Stimulated activated naive CD8-positive, alpha-beta T cell treated with anti-CD3 and anti-CD28 coated beads, Interleukin-15, Interleukin-2, amounts not matched to agents 100 ng/mL and 50 ng/mL, for 24 hours (primary cell): ENCODE measurements at regions not wholly inside any gene's neighbourhood (a gene's known extent, or its start where the extent isn't known, plus 50 kb on each side); places are given as distances from the start of the nearest gene placed in this dataset.

Source experiments
- H3K27ac Mint-ChIP-seq: one replicate; pipeline ENCODE4 v1.8.0; 2021; ENCODE audit warnings: mild to moderate bottlenecking, mixed read lengths
- H3K27me3 Mint-ChIP-seq: one replicate; pipeline ENCODE4 v1.8.0; 2021; ENCODE audit warnings: mixed read lengths
- H3K36me3 Mint-ChIP-seq: one replicate; pipeline ENCODE4 v1.8.0; 2021; ENCODE audit warnings: low read depth, mixed read lengths
- H3K4me1 Mint-ChIP-seq: one replicate; pipeline ENCODE4 v1.8.0; 2021; ENCODE audit warnings: low read depth, mixed read lengths
- H3K4me3 Mint-ChIP-seq: one replicate; pipeline ENCODE4 v1.8.0; 2021; ENCODE audit warnings: mild to moderate bottlenecking, mixed read lengths
- H3K9me3 Mint-ChIP-seq: one replicate; pipeline ENCODE4 v1.8.0; 2021; ENCODE audit warnings: mixed read lengths

DNA sequence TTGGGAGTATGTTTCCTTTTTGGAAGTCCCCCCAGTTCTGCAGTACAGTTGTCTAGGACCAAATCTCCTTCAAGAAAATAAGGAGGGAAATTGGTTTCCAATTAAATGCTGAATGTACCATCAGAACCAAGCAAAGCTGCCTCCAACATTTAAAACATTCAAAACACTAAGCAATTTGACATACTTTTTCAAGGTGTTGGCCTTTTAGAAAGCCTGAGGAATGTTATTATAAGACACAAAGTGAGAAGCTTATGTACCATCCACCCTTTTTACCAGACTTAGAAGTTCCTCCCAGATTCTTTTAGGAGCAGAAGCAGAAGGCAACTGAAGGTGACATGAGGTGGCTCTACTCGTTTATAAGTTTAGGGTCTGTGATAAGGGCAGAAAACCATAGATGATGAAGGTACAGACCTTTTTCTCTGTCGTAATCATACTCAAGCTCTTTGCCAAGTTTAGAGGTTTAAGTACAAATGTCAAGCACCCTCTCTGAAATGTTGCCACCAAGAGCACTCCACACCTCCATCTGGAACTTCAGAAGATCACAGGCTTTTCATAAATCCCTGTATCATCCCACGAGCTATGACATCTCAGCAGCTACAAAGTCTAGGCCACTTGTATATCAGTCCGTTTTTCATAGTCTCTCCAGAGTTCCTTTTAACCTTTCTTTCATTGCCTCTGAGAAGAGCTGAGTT lies 282.5 kb upstream of the THBS1 start:
- Mint-ChIP-seq H3K4me1 (no peaks in the 10 kb centered on the region), H3K27me3 (peaks cover 41% of the 10 kb centered on the region), H3K27ac (no peak overlapping the region), H3K4me3 (no peak overlapping the region), H3K36me3 (no peaks in the 10 kb centered on the region), H3K9me3 (no peaks in the 10 kb centered on the region)

DNA sequence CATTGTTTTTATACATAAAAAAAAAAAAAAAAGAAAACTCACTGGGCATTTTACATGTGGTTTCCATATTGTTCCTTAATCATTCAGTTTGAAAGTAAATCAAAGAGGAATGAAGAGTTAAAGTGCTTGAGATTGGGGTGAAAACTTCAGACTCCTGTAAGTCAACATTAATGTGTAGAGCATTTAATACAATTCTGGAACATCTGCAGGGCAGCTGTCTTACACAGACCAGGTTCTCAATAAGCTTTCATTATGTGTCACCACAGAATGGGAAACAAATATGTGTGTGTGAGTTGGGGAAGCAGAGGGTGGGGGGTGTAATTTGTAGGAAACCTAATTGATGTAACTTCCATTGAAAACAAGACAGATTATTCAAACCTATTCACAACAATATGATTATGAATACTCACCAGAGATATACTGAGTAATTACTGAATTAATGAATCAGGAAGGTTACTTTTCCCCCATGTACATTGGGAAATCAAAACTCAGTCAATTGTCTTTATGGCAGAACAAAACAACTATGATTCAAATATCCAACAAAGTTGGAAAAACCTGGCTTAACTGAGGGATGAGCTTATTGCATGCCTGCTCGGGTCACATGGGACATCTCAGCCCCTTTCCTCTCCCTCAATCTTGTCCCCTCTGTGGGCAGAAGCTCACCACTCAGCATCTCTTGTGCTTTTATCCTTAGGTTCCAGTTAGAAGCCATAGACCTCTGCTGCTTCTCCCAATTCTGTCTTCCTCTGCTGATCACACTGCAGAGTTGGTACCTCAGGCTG lies 281.2 kb upstream of the THBS1 start:
- H3K4me1 Mint-ChIP-seq, result no peaks in the 10 kb centered on the region
- peaks cover 36% of the 10 kb centered on the region for H3K27me3 Mint-ChIP-seq
- no peak overlapping the region for H3K4me3 Mint-ChIP-seq
- H3K36me3 Mint-ChIP-seq, result no peaks in the 10 kb centered on the region
- no peaks in the 10 kb centered on the region for H3K9me3 Mint-ChIP-seq
- H3K27ac Mint-ChIP-seq, result no peak overlapping the region

DNA sequence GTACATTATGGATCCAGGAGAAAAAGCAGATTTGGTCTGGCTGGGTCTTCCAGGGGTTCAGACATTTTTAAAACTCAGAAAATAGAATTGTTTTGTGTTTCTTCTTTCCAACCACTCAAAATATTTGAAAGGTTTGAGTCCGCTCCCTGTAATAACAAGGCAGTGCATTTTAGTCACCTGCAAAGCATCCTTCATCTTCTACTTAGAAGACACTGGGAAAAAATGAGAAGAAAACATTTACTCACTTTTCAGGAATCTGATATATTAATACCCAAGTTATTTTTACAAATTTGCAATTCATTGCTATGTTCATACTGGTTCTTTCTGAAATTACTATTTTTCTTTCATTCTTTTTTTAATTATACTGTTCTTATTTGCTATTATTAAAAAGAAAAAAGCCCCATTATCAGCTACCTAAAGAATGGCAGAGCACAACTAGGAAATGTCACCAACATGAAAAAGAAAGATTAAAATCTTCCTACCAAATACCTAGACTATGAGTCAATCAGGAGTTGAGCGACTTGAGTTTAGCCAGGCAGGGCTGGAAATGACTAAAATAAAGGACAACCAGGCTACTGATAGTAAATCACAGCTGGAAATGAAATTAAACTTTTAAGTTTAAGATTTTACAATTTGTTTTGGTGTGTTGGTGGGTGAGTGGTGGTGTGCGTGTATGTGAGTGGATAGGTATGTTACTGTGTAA lies 280.3 kb upstream of the THBS1 start:
- no peaks in the 10 kb centered on the region for H3K9me3 Mint-ChIP-seq
- peaks cover 34% of the 10 kb centered on the region for H3K27me3 Mint-ChIP-seq
- no peaks in the 10 kb centered on the region for H3K36me3 Mint-ChIP-seq
- H3K4me3 Mint-ChIP-seq, result no peak overlapping the region
- H3K27ac Mint-ChIP-seq, result no peak overlapping the region
- no peaks in the 10 kb centered on the region for H3K4me1 Mint-ChIP-seq

DNA sequence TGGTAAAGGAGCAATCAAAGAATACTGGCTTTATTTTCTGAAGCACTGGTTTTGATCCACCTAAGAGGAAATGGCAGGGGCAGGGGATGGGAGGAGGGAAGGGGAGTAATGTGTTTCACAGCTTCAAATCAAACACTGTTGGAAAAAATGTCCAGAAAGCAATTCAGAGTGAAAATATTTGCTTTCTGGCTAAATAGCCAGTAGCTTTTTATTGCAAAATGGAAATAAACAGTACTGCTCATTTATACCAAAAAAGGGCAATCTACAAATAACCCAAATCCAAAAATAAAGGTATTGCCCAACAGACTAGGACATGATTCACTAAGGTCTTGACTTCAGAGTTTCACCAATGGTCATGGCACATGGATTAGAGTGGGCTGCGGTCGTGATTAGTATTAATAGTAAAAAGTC lies 279.3 kb upstream of the THBS1 start:
- Mint-ChIP-seq H3K4me3 (no peak overlapping the region), H3K9me3 (no peaks in the 10 kb centered on the region), H3K4me1 (no peaks in the 10 kb centered on the region), H3K27ac (no peak overlapping the region), H3K27me3 (peaks cover 32% of the 10 kb centered on the region), H3K36me3 (no peaks in the 10 kb centered on the region)

DNA sequence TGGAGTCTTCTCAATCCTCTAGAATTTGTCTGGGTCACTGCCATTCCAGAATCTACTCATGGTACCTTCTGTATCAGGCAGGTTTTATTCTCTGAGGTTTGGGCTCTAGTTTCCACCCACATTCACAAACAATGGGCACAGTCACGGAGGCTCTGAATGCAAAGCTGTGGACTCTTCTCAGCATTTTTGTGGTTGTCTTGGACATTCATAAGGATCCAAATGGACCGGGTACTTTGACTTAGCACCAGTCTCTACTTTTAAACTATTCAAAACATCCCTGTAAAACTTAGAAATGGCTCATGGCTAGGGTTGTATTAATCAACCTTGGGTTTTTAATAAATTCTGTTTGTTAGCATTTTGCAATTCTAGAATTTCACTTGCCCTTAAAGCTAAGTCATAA lies 277.9 kb upstream of the THBS1 start:
- Mint-ChIP-seq H3K4me1 (no peaks in the 10 kb centered on the region), H3K4me3 (no peak overlapping the region)

DNA sequence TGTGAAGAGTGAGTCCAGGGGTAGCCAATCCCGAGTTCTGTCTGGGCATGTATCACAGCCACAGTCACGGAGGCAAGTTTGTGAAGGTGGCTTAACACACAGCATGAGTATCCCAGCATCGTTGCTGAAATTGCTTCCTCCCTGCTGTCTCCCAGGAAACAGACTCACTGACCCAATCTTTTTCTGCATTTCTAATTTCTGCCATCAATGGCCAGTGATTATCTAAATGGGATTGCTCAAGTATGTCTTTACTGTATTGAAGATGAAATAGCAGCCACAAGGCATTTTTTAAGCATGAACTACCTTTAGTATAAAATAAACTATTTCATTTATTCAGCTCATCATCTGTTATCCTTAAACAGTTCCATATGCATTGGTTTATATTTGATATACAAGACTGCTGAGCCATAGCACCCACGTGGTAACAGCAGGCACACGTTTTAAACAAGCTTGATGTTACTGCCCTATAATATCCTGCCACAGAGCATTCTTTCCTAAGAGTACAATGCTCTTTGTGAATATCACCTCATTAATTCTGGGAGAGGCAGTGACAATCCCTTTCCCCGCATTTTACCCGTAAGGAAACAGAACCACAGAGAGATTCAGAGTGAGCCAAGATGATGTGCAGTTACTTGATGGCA lies 276.6 kb upstream of the THBS1 start:
- Mint-ChIP-seq H3K27ac (no peak overlapping the region), H3K36me3 (no peaks in the 10 kb centered on the region), H3K4me3 (no peak overlapping the region), H3K9me3 (no peaks in the 10 kb centered on the region), H3K27me3 (peaks cover 35% of the 10 kb centered on the region), H3K4me1 (no peaks in the 10 kb centered on the region)

More for the DNA sequence above, 277.9 kb upstream of the THBS1 start:
- Mint-ChIP-seq H3K27me3 (peaks cover 37% of the 10 kb centered on the region), H3K27ac (no peak overlapping the region), H3K9me3 (no peaks in the 10 kb centered on the region), H3K36me3 (no peaks in the 10 kb centered on the region)

DNA sequence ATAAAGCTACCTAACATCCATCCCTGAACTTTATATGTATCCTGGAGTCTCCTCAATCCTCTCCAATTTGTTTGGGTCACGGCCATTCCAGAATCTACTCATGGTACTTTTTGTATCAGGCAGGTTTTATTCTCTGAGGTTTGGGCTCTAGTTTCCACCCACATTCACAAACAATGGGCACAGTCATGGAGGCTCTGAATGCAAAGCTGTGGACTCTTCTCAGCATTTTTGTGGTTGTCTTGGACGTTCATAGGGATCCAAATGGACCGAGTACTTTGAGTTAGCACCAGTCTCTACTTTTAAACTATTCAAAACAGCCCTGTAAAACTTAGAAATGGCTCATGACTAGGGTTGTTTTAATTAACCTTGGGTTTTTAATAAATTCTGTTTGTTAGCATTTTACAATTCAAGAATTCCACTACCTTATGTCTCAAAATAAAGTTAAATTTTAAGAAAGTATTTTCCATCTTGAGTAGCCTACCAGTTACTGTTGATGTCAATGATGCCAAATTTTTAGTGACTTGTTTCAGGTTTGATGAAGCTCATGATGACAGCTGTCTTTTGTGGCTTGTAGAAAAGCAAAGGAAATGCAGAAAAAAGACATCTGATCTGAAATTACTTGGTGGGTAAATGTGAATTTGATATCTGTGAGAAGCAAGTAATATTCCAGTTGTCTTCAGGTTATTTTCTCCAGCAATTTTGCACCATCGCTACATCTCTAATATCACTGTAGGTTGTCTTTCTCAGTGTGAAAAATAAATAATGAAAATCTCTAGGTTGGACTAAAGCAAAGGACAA lies 275.7 kb upstream of the THBS1 start:
- Mint-ChIP-seq H3K4me1 (no peaks in the 10 kb centered on the region), H3K27me3 (peaks cover 27% of the 10 kb centered on the region), H3K27ac (no peak overlapping the region)

DNA sequence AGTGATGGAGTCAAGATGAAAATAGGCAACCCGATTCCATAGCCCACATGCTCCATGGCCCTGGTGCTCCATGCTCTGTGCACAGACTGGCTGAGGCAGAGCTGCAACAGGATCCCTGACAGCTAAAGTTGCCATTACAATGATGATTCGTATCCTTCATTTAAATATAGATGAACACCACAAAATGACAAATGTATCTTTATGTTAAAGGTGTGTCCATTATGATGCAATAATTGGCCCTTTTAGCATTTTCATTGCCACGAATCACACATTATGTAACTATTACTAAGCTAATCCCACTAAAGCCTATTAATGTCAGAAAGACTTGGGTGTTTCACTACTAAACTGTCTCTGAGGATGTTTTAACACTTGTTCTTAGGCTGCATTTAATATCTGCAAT lies 270.2 kb upstream of the THBS1 start:
- Mint-ChIP-seq H3K27me3 (peaks cover 13% of the 10 kb centered on the region), H3K4me1 (no peaks in the 10 kb centered on the region), H3K9me3 (no peaks in the 10 kb centered on the region)

More for the DNA sequence above, 275.7 kb upstream of the THBS1 start:
- Mint-ChIP-seq H3K4me3 (no peak overlapping the region), H3K9me3 (no peaks in the 10 kb centered on the region), H3K36me3 (no peaks in the 10 kb centered on the region)

DNA sequence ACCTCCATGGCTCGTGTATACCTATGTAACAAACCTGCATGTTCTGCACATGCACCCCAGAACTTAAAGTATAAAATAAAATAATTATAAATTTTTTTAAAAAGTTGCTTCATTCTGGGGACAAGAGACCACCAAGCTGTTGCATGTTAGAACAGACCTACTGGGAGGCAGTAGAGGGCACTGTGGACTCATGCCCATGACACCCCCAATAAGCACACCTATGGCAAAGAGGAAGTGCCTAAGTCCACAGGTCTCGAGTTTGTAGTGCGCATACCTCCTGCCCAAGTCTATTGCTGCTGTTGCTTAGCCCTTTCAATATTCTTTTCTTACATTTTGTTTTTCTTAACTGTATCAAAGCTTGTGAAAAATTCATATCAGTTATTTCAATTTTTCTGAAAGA lies 267.9 kb upstream of the THBS1 start:
- H3K4me3 Mint-ChIP-seq, result no peak overlapping the region
- H3K36me3 Mint-ChIP-seq, result no peaks in the 10 kb centered on the region
- peaks cover 2% of the 10 kb centered on the region for H3K27me3 Mint-ChIP-seq
- no peaks in the 10 kb centered on the region for H3K4me1 Mint-ChIP-seq
- no peaks in the 10 kb centered on the region for H3K9me3 Mint-ChIP-seq
- no peak overlapping the region for H3K27ac Mint-ChIP-seq

More for the DNA sequence above, 270.2 kb upstream of the THBS1 start:
- no peaks in the 10 kb centered on the region for H3K36me3 Mint-ChIP-seq
- no peak overlapping the region for H3K4me3 Mint-ChIP-seq
- H3K27ac Mint-ChIP-seq, result no peak overlapping the region

DNA sequence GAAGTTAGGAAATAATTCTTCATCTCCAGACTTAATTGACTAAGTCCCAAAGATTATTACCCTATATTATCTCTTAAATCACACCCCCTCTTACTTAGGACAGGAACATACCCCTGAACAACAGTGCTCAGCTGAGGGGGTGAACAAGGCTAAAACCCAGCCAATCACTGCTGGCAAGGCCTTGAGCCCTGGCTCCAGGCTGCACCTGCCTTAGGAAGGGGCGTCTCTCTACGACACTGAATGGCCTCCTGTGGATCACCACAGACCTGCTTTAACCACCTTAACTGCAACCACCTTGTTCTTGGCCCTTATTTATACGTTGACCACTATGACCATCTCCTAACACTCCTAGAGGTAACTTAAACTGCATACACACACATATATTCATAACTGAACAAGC lies 267.4 kb upstream of the THBS1 start:
- H3K36me3 Mint-ChIP-seq, result no peaks in the 10 kb centered on the region
- no peak overlapping the region for H3K4me3 Mint-ChIP-seq
- no peaks in the 10 kb centered on the region for H3K9me3 Mint-ChIP-seq
- no peak overlapping the region for H3K27ac Mint-ChIP-seq
- no peaks in the 10 kb centered on the region for H3K4me1 Mint-ChIP-seq
- H3K27me3 Mint-ChIP-seq, result peaks cover 6% of the 10 kb centered on the region

DNA sequence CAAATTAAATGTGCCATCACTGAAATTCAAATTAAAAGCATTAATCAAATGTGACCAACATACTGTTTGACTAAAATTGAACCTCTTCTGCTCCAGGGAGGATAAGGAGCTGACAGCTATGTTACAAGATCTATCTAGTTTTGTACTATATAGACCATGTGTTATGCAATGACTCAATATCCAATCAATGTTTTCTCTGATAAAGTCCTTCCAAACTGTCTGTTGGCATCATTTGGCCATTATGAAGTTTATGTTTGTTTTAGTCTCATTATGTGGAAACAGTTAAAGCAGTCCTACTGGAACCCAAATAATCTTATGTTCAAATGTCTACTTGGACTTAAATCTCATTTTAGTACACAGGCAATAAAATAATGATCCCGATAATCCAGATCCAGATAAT lies 267.0 kb upstream of the THBS1 start:
- Mint-ChIP-seq H3K27ac (no peak overlapping the region), H3K36me3 (no peaks in the 10 kb centered on the region), H3K27me3 (peaks cover 6% of the 10 kb centered on the region), H3K9me3 (no peaks in the 10 kb centered on the region), H3K4me3 (no peak overlapping the region), H3K4me1 (no peaks in the 10 kb centered on the region)

DNA sequence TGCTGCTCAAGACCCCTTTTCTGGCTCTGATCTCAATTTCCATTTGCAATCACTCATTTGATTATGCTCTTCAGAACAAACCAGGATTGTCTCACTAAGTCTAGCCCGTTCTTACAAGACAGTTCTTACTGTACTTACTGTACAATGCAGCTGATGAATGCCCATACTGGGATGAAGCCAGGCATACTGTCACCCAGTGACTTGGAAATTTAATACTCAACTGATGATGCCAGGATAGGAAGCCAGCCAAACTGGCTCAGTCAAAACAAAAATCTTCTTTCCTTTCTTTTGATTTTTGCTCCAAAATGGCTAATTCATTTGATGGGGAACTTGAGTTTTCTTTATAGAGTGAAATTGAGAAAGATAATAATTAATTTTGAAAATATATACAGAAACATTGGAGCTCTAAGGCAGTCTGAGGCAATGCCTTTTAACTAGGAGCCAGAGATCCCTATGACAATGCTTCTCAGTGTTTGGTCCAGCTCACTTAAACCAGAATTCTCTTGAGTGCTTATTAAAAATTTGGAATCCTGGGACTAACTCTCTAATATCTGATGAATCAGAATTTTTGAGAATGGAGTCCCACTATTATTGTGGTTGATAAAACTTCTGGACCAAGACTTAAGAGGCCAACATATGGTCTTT lies 265.6 kb upstream of the THBS1 start:
- no peaks in the 10 kb centered on the region for H3K9me3 Mint-ChIP-seq
- no peak overlapping the region for H3K27ac Mint-ChIP-seq
- peaks cover 6% of the 10 kb centered on the region for H3K27me3 Mint-ChIP-seq
- no peaks in the 10 kb centered on the region for H3K36me3 Mint-ChIP-seq
- H3K4me3 Mint-ChIP-seq, result no peak overlapping the region
- no peaks in the 10 kb centered on the region for H3K4me1 Mint-ChIP-seq

DNA sequence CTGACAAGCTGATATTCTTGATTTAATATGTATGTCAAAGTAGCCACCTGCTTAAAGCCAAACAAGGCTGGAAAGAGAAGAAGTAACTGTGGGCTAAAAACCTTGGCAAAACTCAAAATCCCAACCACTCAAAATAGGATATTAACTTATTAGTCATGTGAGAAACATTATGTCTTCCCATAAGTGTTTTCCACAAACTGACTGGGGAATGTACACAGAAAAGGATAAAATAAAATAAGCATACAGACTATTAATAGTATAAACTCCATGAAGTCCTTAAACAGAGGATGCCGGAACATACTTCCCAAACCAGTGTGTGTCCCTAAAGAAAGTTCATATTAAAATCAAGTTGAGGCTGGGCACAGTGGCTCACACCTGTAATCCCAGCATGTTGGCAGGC lies 263.7 kb upstream of the THBS1 start:
- H3K36me3 Mint-ChIP-seq, result no peaks in the 10 kb centered on the region
- H3K9me3 Mint-ChIP-seq, result peaks cover 6% of the 10 kb centered on the region
- H3K4me3 Mint-ChIP-seq, result no peak overlapping the region
- peaks cover 6% of the 10 kb centered on the region for H3K27me3 Mint-ChIP-seq
- no peaks in the 10 kb centered on the region for H3K4me1 Mint-ChIP-seq
- no peak overlapping the region for H3K27ac Mint-ChIP-seq

DNA sequence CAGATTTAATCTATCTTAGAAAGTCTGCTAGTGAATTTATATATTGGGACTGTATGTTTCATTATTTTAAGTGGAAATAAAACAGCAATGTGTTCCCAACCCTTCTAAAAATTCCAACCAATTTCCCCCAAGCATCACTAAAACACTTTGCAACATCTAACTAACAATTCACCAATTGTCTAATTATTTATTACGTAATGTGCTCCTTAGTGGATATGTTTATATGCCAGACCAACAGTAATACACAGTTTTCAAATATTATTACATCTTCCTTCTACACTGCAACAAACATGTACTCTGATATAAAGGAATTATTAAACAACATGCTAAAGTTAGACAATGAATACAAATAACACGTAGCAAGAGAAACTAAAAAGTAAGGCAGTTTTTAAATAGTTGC lies 262.6 kb upstream of the THBS1 start:
- no peak overlapping the region for H3K27ac Mint-ChIP-seq
- H3K9me3 Mint-ChIP-seq, result peaks cover 6% of the 10 kb centered on the region
- no peak overlapping the region for H3K4me3 Mint-ChIP-seq
- no peaks in the 10 kb centered on the region for H3K4me1 Mint-ChIP-seq
- H3K36me3 Mint-ChIP-seq, result no peaks in the 10 kb centered on the region
- H3K27me3 Mint-ChIP-seq, result peaks cover 6% of the 10 kb centered on the region
